ENCODE measurements at regions not wholly inside any gene's neighbourhood (a gene's known extent, or its start where the extent isn't known, plus 50 kb on each side); places are given as distances from the start of the nearest gene placed in this dataset.

GRCh38 chr18:37864122-37864521 lies 298.5 kb upstream of the CELF4 start:
- Histone ChIP-seq H3K9ac (no peak overlapping the region), H3K4me2 (no peak overlapping the region), H2AFZ (ENCODE audit: low read depth) (no peak overlapping the region), H3K79me2 (ENCODE audit: insufficient read depth, low read depth) (no peaks in the 10 kb centered on the region), H4K20me1 (ENCODE audit: insufficient read depth) (no peaks in the 10 kb centered on the region), H3K4me3 (IDR thresholded peaks at IDR 0.05; ENCODE audit: insufficient read depth, low read depth, low read length) (no peak overlapping the region), H3K27me3 (ENCODE audit: insufficient read depth, low read depth) (no peaks in the 10 kb centered on the region), H3K4me1 (ENCODE audit: low read depth, poor library complexity, severe bottlenecking) (no peaks in the 10 kb centered on the region), H3K36me3 (ENCODE audit: insufficient read depth) (no peaks in the 10 kb centered on the region), H3K27ac (no peak overlapping the region)
- TF ChIP-seq CTCF (conservative IDR thresholded peaks at IDR 0.05; ENCODE audit: low read depth, low read length) = no peak

- Histone ChIP-seq H2AFZ (ENCODE audit: low read depth) (no peak overlapping the region), H3K79me2 (ENCODE audit: insufficient read depth, low read depth) (no peaks in the 10 kb centered on the region), H3K27ac (no peak overlapping the region), H3K4me3 (IDR thresholded peaks at IDR 0.05; ENCODE audit: insufficient read depth, low read depth, low read length) (no peak overlapping the region), H3K4me1 (ENCODE audit: low read depth, poor library complexity, severe bottlenecking) (no peaks in the 10 kb centered on the region), H3K36me3 (ENCODE audit: insufficient read depth) (no peaks in the 10 kb centered on the region), H4K20me1 (ENCODE audit: insufficient read depth) (no peaks in the 10 kb centered on the region), H3K9ac (no peak overlapping the region), H3K4me2 (no peak overlapping the region), H3K27me3 (ENCODE audit: insufficient read depth, low read depth) (no peaks in the 10 kb centered on the region)
- no peak for TF ChIP-seq CTCF (conservative IDR thresholded peaks at IDR 0.05; ENCODE audit: low read depth, low read length)
These were observed 296.4 kb upstream of the CELF4 start for GRCh38 chr18:37861981-37862380.

DNA sequence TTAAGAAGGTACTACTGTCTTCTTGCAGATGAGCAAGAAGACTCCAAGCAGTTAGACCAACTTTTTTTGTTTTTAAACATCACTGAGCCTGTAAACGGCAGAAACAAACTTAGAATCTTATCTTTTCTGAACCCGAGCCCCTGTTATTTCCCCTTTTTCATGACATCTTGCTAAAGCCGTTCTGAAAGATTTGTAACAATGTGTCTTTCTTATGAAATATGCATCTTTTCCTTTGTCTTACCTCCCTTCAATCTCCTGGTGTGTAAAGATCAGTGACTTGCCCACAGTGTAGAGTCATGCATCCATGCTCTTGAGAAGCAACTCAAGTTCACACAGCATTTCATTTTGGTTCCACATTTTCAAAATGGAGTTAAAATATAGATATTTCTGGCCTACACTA lies 288.8 kb upstream of the CELF4 start:
- no peaks in the 10 kb centered on the region for H3K79me2 ChIP-seq (ENCODE audit: insufficient read depth, low read depth)
- H3K4me2 ChIP-seq = no peak overlapping the region
- no peak for TF ChIP-seq CTCF (conservative IDR thresholded peaks at IDR 0.05; ENCODE audit: low read depth, low read length)
- no peaks in the 10 kb centered on the region for H3K27me3 ChIP-seq (ENCODE audit: insufficient read depth, low read depth)
- H4K20me1 ChIP-seq (ENCODE audit: insufficient read depth) = no peaks in the 10 kb centered on the region
- H3K4me3 ChIP-seq (IDR thresholded peaks at IDR 0.05; ENCODE audit: insufficient read depth, low read depth, low read length) = no peak overlapping the region
- H3K9ac ChIP-seq = no peak overlapping the region
- H3K36me3 ChIP-seq (ENCODE audit: insufficient read depth) = no peaks in the 10 kb centered on the region
- H3K27ac ChIP-seq = no peak overlapping the region
- no peak overlapping the region for H2AFZ ChIP-seq (ENCODE audit: low read depth)
- H3K4me1 ChIP-seq (ENCODE audit: low read depth, poor library complexity, severe bottlenecking) = no peaks in the 10 kb centered on the region

DNA sequence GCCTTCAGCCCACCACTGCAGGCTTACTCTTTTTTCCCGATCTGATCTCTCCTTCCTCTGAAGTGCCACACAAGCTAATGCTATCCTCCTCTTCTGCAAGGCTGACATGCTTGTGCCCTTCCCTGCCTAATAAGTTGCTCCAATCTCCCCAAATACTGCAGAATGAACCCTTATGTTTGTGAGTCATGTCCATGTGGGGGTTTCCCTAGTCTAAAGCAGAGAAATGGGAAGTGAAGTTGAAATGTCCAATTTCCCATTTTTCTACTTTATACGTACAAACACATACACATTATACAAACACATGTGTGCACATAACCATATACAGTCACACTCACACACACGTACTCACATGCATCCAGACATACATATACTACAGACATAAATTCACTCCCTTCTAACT lies 288.1 kb upstream of the CELF4 start:
- H2AFZ ChIP-seq (ENCODE audit: low read depth) = no peak overlapping the region
- no peak overlapping the region for H3K27ac ChIP-seq
- H3K4me3 ChIP-seq (IDR thresholded peaks at IDR 0.05; ENCODE audit: insufficient read depth, low read depth, low read length) = no peak overlapping the region

More for the DNA sequence above, 288.1 kb upstream of the CELF4 start:
- Histone ChIP-seq H3K4me1 (ENCODE audit: low read depth, poor library complexity, severe bottlenecking) (no peaks in the 10 kb centered on the region), H3K27me3 (ENCODE audit: insufficient read depth, low read depth) (no peaks in the 10 kb centered on the region), H3K4me2 (no peak overlapping the region), H3K9ac (no peak overlapping the region), H4K20me1 (ENCODE audit: insufficient read depth) (no peaks in the 10 kb centered on the region), H3K36me3 (ENCODE audit: insufficient read depth) (no peaks in the 10 kb centered on the region), H3K79me2 (ENCODE audit: insufficient read depth, low read depth) (no peaks in the 10 kb centered on the region)
- TF ChIP-seq CTCF (conservative IDR thresholded peaks at IDR 0.05; ENCODE audit: low read depth, low read length) = no peak
